GM18867 (cell line): ENCODE measurements at regions not wholly inside any gene's neighbourhood (a gene's known extent, or its start where the extent isn't known, plus 50 kb on each side); places are given as distances from the start of the nearest gene placed in this dataset.
"Not testable (repeated sequence)": the region's sequence is repeated elsewhere in the genome, so short reads cannot be mapped to it uniquely, and the experiment has no call there.

Experiments
- ATAC-seq: cut with Tn5 transposase; IDR thresholded peaks from one replicate; pipeline ENCODE4 v1.9.1; 2021; ENCODE audit warnings: mild to moderate bottlenecking, moderate library complexity; ENCODE audit not compliant: unreplicated experiment

DNA sequence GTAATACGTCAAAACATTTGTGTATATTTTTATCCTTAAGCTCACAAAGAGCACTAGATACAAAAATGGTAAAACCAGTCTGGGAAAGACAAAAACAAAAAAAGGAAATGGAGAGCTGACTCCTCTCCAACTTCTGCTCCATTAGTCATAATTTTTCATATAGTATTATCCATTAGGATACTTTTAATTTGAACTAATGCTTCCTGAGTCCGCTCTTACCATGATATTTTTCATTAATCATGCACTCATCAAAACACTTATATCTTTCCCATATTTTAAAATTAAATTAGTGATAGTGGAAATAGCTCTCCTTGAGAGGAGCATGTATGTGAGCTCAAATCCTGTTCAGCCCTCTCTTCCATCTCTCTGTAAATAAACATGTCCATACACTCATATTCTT is 1093.0 kb upstream of the MIR17HG start:
- ATAC-seq: no peak

- ATAC-seq: no peak
These were observed 1090.7 kb upstream of the MIR17HG start for GRCh38 chr13:90256746-90257145.

DNA sequence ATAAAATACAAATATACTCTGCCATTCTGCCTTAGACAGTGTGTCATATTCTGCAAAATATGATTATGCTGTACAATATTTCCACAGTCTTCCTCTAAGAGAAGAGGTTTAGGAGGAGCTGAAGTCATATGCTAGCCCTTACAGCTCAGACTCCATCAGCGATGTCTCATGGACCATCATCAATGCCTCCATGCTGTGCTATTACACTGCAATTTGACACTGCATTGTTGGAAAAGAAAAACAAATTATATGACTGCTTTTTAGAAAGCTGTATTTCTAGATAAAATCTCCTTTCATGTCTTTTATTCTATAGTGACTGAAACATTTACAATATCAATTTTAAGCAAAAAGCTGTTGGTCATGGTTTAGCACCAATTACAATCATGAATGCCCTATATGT is 1089.4 kb upstream of the MIR17HG start:
- ATAC-seq: no peak

DNA sequence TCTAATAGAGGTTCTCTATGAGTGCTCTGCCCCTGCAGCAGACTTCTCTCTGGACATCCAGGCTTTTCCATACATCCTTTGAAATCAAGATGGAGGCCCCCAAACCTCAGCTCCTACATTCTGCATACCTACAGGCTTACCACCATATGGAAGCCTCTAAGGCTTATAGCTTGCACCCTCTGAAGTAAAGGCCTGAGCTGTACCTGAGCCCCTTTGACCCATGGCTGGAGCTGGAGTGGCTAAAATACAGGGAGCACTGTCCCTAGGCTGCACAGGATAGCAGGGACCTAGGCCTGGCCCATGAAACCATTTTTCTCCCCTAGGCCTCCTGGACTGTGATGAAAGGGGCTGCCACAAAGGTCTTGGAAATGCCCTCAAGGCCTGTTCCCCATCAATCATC is 1086.1 kb upstream of the MIR17HG start:
- ATAC-seq: no peak

DNA sequence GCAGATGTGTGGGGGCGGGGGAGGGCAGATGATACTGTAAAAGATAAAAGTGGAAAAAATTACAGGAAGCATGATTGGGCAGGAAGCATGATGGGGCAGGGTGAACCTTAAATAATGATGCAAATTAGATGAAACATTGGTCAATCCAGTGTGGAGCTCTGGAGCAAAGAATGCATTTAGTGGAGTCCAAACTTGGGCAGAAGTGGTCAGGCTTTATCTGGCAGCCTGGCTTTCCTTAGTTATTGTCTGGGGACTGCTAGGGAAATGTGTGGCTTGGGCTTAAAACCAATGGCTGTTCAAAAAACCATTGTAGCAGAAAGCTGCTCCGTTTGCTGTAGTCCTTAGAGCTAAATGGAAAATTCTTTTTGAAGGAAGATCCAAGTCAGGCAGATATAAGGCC is 1077.3 kb upstream of the MIR17HG start:
- ATAC-seq: no peak

DNA sequence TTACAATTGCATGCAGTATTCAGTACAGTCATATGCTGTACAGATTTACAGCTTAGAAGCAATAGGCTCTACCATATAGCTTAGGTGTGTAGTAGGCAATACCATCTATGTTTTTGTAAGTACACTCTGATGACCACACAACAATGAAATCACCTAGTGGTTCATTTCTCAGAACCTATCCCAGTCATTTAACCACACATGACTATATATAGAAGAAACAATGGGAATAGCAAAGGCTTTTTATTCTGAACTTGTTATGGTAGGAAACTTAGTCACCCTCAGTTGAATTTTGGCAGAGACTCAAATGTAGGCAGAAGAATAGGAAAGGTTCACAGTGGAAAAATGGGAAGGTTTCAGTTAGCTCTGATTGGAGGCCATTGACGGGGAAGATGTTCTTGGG is 1075.1 kb upstream of the MIR17HG start:
- no peak for ATAC-seq

GRCh38 chr13:90276216-90276615 is 1071.3 kb upstream of the MIR17HG start:
- ATAC-seq: no peak

GRCh38 chr13:90278231-90278630 is 1069.3 kb upstream of the MIR17HG start:
- ATAC-seq: not testable (repeated sequence)

GRCh38 chr13:90281709-90282108 is 1065.8 kb upstream of the MIR17HG start:
- ATAC-seq: no peak

DNA sequence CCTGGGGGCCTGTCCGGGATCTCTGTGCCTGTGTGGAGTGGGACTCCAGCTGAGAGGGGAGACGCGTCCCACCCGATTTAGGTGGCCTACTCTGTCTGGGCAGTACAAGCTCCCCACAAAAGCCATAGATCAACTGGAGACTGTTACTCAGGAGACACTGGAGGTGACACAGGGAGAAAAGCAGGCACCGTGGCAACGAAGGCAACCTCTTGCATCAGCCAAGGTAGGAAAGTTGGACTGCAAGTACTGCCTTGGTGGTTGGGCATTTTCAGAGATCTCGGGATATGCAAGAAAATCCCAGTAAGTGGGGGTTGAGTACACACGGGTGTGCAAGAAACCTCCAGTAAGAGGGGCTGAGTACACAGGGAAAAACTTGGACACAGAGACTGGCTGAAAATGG is 1060.0 kb upstream of the MIR17HG start:
- no peak for ATAC-seq

- ATAC-seq: no peak
These were observed 1053.6 kb upstream of the MIR17HG start for GRCh38 chr13:90293793-90294361.

- ATAC-seq: no peak
These were observed 1048.2 kb upstream of the MIR17HG start for GRCh38 chr13:90299238-90299637.

DNA sequence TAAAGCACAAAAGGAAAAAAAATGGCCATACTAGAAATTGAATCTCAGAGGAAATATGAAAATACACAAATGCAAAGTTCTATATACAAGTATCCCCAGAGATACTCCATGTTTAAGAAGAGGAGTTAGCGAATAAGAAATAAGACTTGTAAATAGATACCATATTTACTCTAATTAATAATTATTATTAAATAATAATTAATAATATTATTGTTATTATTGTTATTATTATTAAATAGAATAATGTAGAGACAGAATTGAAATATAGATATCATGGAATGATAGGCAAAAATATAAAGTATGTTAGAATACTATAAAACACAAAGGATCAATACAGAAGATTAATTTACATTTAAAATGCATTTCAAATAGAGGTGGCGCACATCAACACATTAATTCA is 1047.5 kb upstream of the MIR17HG start:
- ATAC-seq: no peak

DNA sequence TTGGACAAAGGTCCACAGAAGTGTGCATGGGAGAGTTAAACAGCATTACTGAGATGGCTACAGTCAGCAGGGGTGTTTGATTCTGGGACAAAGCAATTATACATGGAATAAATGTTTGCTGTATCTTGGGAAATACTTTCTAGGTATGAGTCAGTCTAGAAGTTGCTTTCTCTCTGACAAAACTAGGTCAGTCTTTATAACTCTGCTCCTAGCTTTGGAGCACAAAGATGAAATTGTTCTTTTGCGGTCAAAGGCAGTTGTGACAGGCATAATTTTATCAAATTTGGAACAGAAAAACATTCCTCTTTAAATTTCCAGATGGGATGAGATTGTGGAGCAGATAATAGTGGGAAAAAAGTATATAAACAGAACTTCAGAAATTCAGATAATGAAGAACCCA is 1045.4 kb upstream of the MIR17HG start:
- no peak for ATAC-seq

GRCh38 chr13:90305796-90306195 is 1041.7 kb upstream of the MIR17HG start:
- ATAC-seq: no peak

DNA sequence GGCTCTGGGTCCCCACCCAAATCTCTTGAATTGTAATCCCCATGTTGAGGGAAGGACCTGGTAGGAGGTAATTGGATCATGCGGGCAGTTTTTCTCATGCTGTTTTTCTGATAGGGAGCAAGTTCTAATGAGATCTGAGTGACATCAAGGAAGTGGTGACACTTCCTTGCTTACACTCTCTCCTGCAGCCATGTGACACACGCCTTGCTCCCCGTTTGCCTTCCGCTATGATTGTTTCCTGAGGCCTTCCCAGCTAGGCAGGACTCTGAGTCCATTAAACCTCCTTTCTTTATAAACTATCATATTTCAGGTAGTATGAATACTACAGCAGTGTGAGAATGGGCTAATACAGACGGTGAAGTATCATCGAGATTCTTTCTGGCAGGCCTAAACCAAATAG is 1040.4 kb upstream of the MIR17HG start:
- ATAC-seq: no peak

- ATAC-seq: no peak
These were observed 1039.2 kb upstream of the MIR17HG start for GRCh38 chr13:90308249-90308648.

DNA sequence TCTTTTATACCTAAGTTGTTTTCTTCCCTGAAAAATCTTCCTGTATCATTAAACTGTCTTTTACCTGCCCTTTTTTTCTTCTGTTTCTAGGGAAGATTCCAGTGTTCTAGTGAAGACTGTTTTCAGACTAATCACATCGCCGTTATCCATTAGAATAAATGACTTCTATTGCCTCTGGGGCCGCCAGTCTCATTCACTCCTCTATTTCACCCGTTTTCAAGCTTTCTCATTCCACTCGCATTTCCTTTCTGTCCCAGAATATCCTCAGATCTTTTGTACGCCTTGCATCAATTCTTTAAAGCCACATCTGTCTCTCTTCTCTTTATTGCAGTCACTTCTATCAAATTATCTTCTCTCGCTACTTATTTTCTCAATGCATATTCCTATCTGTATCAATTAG is 1035.6 kb upstream of the MIR17HG start:
- ATAC-seq: no peak

DNA sequence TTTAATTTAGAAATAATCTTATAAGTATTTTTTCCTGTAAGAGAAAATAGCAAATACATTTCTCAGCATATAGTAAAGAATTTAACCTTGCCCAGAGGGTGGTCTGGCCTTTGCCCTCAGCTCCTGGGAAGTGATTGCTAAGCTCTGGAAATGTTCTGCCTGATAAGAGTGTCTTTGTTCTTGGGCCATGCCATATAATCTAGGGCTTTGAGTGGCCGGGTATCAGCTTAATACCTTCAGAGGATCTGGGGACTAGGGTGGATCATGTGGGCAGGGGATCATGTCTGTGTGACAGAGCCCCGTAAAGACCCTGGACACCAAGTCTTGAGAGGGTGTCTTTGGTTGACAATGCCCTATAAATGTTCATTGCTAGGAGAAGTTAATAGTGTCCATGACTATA is 1032.4 kb upstream of the MIR17HG start:
- ATAC-seq: no peak

DNA sequence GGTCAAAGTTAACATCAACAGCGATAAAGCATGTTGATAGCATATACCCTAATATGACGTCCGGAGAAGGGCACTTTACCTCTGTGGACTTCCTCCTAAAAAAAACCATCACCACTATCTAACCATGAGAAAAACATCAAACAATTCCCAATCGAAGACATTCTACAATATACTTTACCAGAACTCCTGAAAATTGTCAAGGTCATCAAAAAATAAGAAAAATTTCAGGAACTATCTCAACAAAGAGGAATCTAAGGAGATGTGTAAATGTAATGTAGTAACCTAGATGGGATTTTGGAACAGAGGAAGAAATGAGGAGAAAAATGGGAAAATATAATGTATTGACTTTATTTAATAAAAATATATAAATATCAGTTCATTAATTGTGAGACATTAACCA is 1026.8 kb upstream of the MIR17HG start:
- ATAC-seq: no peak

DNA sequence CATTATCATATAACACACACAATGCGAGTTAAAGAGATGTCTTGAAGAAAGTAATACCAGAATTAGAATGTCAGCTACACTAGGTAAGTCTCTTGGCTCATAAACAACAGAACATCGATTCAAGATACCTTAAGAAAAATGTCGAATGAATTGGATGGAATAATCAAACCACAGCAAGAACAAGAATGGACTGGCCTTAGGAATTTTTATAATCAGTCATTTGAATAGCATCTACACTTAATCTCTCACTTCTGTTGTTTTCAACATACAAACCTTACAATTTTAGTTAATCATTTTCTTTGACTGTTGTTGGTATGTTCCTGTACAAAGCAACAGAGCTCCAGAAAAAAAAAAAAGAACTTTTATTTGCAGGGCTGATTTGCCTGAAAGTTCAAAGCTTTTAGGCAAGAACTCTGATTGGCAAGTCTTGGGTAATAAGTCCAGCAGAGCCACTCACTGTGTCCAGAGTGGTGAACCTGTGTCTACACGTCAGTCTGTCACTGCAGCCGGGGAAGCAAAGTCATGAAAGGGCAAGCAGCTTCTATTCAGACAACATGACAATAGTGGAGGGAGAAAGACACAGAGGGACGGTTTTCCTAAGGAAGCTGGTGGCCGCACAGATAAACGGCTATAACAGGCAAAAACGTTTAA is 1026.1 kb upstream of the MIR17HG start:
- no peak for ATAC-seq

GRCh38 chr13:90329641-90330040 is 1017.8 kb upstream of the MIR17HG start:
- no peak for ATAC-seq

DNA sequence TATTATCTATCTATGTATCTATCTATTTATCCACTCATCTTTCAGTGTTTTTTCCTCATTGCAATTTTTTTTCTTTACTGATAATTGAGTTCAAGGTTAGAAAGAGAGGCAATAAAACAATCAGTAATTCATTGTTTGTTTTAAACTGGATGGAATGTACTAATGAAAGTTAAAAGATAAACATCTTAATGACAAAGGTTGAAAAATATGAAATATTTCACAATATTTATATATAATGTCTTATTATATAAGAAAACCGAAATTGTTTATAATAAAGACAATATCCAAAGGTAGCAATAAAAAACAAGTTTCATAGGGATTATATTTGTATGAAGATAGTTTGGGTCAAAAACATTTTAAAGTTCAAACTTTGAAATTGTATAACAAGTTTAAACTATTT is 1015.5 kb upstream of the MIR17HG start:
- no peak for ATAC-seq
